ENCODE measurements at regions not wholly inside any gene's neighbourhood (a gene's known extent, or its start where the extent isn't known, plus 50 kb on each side); places are given as distances from the start of the nearest gene placed in this dataset.
"Not testable (repeated sequence)": the region's sequence is repeated elsewhere in the genome, so short reads cannot be mapped to it uniquely, and the experiment has no call there.

DNA sequence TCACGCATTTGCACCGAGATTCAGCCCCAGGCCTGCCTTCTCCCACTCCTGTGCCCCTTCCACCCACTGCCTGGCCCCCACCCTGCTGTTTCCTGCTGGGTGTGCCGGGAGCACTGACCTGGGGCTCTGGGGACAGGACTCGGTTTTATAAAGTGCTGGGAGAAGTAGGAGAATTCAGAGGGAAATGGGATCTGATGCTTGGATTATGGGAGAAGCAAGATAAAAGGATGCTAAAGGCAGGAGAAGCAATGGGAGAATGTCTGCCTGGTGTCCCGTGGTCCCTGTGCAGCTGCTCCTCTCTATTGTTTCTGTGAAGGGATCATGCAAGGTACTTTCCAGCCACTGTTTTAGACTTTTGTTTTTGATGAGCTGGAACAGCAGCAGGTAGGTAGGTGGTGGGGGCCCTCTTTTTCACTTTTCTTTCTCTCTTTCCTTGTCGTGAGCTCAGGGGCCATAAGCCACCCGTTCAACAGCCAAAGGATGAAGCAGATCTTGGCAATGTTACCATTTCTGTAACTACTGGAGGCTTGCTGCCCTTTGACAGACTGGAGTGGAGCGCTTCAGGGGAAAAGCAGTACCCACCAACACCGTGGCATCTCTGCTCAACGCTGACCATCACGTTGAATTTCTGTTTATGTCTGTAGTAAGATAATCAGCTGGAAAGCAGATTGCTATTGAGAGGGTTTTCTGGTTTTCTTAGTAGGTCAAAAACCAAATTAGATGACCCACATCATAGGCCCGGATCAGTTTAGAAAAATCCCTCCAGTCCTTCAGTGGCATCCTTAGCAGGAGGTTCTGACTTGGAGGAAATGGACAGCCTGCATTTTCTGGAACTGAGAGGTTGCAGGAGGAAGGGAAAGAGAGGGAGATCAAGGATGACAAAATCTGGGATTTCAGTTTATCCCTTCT lies 63.8 kb upstream of the ENPP6 start:
- DNase-seq (ENCODE audit: low read depth in 2 of 2): no peak

DNA sequence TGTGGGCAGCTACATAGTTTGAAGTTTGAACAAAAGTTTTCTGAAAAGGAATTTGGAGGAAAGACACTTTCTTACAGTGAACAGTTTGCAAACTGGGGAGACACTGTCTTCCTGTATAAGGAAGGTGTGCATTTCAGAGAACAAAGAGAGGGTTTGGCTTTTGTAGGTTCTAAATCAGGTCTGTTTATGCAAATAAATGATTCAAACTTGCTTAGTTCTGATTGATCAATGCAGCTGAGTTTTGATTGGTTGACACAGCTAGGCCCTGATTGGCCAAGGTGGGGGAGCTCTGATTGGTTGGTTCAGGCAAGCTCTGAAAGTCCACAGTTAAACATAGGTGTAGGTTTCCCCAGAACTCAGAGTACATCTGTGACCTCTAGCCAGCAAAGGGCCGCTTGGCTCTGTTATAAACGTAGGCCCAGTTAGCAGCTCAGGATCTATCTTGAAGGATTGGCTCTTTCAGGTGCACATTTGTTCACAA lies 63.0 kb upstream of the ENPP6 start:
- DNase-seq (ENCODE audit: low read depth in 2 of 2): no peak

GRCh38 chr4:184280137-184280536 lies 62.5 kb upstream of the ENPP6 start:
- no peak for DNase-seq (ENCODE audit: low read depth in 2 of 2)

DNA sequence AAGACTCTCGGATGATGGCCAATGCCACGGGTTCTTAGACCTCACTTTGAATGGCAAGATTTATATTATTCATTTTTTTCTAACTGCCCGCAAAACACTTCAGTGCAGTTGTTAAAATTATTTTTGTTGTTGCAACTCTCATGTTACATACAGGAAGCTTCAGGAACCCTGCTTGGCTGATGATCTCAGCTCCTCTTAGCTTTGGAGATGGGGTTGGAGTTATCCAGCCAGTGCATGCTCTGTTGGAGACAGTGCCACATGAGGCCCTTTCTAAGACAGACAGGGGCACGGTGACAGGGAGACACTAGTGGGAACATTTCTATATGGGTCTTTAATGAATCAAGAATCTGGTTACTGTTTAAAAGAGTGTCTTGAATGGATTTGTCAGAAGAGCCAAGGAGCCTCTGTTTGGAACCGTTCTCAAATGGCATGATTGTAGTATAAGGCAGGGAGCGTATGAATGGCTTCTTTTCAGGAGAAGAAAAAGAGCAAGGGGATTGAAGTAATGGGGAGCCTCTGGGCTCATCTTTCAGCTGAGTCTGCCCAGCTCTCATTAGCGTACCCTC lies 61.9 kb upstream of the ENPP6 start:
- no peak for DNase-seq (ENCODE audit: low read depth in 2 of 2)

GRCh38 chr4:184277769-184278168 lies 60.1 kb upstream of the ENPP6 start:
- not testable (repeated sequence) for DNase-seq (ENCODE audit: low read depth in 2 of 2)

GRCh38 chr4:184277010-184277409 lies 59.3 kb upstream of the ENPP6 start:
- not testable (repeated sequence) for DNase-seq (ENCODE audit: low read depth in 2 of 2)

GRCh38 chr4:184276346-184276745 lies 58.7 kb upstream of the ENPP6 start:
- DNase-seq (ENCODE audit: low read depth in 2 of 2): not testable (repeated sequence)

GRCh38 chr4:184275766-184276165 lies 58.1 kb upstream of the ENPP6 start:
- no peak for DNase-seq (ENCODE audit: low read depth in 2 of 2)

- no peak for DNase-seq (ENCODE audit: low read depth in 2 of 2)
Observed at GRCh38 chr4:184274286-184274951, 56.7 kb upstream of the ENPP6 start.

GRCh38 chr4:184273166-184274147 lies 55.8 kb upstream of the ENPP6 start:
- no peak for DNase-seq (ENCODE audit: low read depth in 2 of 2)

GRCh38 chr4:184270808-184271413 lies 53.2 kb upstream of the ENPP6 start:
- no peak for DNase-seq (ENCODE audit: low read depth in 2 of 2)

DNA sequence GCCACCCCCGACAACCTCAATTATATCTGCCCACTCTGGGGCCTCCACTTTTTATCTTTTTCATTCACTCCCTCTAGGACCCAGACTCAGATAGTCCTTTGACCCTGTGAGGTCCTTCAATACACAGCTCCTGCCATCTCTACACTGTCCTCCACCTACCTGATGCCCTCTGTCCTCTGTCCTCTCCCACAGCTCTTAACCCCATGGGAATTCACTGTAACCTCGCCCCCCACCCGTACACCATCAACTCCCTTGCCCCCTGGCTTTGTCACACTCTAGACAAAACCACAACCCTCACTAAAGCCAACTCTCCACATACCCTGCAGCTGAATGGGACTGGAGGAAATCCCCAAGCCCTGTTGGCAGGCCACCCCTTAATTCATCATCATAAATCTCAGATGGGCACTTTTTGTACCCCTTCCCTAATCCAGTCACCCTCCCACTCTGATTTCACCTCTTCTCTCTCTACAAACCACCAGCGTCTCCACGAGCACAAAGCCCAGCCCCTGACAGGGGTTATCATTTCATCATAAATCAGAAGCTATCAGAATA lies 52.3 kb upstream of the ENPP6 start:
- no peak for DNase-seq (ENCODE audit: low read depth in 2 of 2)

- no peak for DNase-seq (ENCODE audit: low read depth in 2 of 2)
Observed at GRCh38 chr4:184268584-184269160, 51.0 kb upstream of the ENPP6 start.

DNA sequence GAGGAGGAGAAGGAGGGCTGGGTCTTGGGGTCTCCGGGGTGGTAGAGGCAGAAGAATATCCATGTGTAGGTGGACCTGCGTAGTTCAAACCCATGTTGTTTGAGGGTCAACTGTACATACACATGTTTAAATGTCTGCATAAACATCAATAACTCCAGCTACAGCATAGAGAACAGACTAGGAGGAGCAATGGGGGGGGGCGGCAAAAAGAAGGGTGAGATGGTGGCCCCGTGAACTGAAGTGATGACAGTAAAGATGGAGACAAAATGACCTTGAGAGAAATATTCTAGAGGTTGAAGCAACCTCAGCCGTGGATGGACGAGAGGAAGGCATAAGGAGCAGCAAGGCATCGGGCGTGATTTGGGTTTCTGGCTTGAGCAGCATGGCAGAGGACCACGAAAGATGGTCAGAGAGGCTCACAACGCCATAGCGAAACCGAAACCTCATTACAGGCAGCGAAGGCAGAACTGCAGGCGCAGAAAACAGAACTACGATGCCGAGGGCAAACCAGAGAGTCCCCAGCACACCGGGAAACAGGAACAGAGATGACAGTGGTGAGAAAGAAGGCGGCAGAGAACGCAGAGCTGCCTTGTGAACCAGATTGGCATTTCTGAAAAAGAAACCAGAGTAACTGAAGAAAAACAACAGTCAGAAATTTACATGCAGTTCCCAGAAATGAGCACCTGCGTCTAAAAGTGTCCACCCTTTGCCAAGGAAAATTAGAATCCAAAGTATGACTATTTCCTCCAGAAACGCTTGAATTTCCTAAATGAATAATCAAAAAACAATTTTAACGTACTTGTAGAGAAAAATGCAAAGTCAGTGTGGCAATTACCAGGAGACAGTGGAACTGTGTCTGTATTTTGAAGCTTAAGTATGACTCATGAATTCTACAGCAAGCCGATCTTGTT lies 50.3 kb upstream of the ENPP6 start:
- peak in 1 of 2 donors; percentile 23 for DNase-seq (ENCODE audit: low read depth in 2 of 2)

Measured in stimulated activated CD4-positive, alpha-beta T cell treated with anti-CD3 and anti-CD28 coated beads, Interleukin-1b, Interleukin-23, amount 100 ng/mL, for 1 hour (primary cell).